ENCODE measurements at regions not wholly inside any gene's neighbourhood (a gene's known extent, or its start where the extent isn't known, plus 50 kb on each side); places are given as distances from the start of the nearest gene placed in this dataset.

- H3K4me3 ChIP-seq, result no peak overlapping the region
- DNase-seq (no peak), ATAC-seq (no peak)
- H3K4me1 ChIP-seq, result no peaks in the 10 kb centered on the region
- H3K27me3 ChIP-seq, result peaks cover 0 to 21% of the 10 kb centered on the region in 2 donors
- TF ChIP-seq, protein P1, sequence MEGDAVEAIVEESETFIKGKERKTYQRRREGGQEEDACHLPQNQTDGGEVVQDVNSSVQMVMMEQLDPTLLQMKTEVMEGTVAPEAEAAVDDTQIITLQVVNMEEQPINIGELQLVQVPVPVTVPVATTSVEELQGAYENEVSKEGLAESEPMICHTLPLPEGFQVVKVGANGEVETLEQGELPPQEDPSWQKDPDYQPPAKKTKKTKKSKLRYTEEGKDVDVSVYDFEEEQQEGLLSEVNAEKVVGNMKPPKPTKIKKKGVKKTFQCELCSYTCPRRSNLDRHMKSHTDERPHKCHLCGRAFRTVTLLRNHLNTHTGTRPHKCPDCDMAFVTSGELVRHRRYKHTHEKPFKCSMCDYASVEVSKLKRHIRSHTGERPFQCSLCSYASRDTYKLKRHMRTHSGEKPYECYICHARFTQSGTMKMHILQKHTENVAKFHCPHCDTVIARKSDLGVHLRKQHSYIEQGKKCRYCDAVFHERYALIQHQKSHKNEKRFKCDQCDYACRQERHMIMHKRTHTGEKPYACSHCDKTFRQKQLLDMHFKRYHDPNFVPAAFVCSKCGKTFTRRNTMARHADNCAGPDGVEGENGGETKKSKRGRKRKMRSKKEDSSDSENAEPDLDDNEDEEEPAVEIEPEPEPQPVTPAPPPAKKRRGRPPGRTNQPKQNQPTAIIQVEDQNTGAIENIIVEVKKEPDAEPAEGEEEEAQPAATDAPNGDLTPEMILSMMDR (IDR thresholded peaks at IDR 0.05), result no peak
- H3K9me3 ChIP-seq, result no peaks in the 10 kb centered on the region
- intact Hi-C loops (cut with DNase I), result no loop called here
- no peaks in the 10 kb centered on the region for H3K36me3 ChIP-seq
- H3K27ac ChIP-seq, result no peak overlapping the region
Measured at GRCh38 chr16:17951378-17951777, 385.2 kb downstream of the NPIPA8 start.

DNA sequence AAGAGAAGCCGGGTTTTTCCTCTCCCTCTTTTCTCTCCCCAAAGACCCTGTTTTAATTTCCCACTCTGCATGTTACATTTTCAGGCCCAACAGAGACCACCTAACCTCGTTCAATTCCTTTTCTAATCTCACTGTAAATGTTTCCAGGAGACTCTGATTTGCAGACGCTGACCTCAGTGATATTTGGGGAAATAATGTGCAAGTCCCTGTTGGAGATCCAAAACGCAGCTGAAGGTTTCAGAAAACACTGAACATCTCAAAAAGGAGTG lies 386.6 kb downstream of the NPIPA8 start:
- Histone ChIP-seq H3K4me3 (no peak overlapping the region), H3K4me1 (no peaks in the 10 kb centered on the region), H3K27ac (no peak overlapping the region), H3K9me3 (no peaks in the 10 kb centered on the region), H3K36me3 (no peaks in the 10 kb centered on the region), H3K27me3 (peaks cover 0 to 21% of the 10 kb centered on the region in 2 donors)
- DNase-seq (no peak), ATAC-seq (no peak)
- TF ChIP-seq, protein P1 (IDR thresholded peaks at IDR 0.05), result no peak
- intact Hi-C loops (cut with DNase I), result no loop called here

DNA sequence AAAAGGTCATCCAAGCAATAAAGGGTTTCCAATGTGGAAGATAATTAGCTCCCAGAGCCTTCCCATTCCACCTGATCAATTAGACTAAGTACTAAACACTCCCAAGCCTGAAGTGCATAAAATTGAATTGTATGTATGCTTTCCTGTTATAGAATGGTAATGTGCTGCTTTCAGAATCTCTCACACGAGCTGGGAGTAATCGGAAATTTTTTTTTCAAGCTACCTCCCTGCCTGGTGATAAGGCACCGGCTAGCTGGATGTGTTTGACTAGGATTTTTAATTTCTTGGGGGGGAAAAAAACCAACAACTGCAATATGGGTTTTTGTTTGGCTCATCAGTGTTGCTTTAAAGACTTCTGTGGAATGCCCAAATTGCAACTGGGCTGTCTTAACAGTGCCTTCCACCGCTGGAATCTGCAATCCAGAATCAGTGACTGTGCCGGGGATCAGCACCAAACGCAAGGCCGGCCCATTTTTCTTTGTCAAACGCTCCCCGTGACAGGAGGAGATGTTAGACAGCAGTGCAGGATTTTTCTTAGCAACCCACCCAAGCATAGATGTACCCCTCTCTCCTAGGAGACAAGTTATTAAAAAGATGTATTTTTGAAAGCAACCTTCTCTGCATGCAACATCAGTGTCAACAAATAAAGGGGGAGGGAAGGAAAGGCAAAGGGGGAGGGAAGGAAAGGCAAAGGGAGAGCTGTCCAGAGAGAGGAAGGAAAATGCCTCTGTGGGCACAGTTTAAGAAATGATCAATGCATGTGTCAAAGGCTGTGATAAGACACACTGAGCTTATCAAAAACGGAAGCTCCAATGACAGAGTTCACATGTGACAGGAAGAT lies 387.2 kb downstream of the NPIPA8 start:
- ATAC-seq, result no peak
- H3K36me3 ChIP-seq, result no peaks in the 10 kb centered on the region
- no peaks in the 10 kb centered on the region for H3K4me1 ChIP-seq
- no peak overlapping the region for H3K4me3 ChIP-seq
- no peak for DNase-seq
- TF ChIP-seq, protein P1 (IDR thresholded peaks at IDR 0.05), result no peak
- H3K27ac ChIP-seq, result no peak overlapping the region
- no peaks in the 10 kb centered on the region for H3K9me3 ChIP-seq
- peaks cover 0 to 21% of the 10 kb centered on the region in 2 donors for H3K27me3 ChIP-seq
- intact Hi-C loops (cut with DNase I), result no loop called here

DNA sequence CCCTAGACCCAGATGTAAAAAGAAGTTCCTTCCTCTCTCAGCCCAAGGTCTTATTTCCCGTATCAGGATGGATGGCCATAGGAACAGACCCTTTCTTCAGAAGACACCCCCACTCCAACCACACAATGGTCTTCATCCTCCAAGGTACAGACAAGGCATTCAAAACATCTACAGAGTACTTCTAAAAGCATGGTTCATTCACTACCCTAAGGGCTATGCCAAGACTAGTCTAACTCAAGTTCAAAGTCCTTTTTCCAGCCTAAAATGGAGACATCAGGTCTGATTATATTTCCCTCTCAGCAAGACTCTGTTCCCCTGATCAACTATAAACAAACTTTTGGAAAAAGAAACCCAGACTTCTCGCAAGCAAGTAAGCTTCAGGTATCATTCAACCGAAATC lies 388.9 kb downstream of the NPIPA8 start:
- Histone ChIP-seq H3K4me3 (no peak overlapping the region), H3K36me3 (no peaks in the 10 kb centered on the region), H3K9me3 (no peaks in the 10 kb centered on the region), H3K27ac (no peak overlapping the region), H3K27me3 (peaks cover 0 to 15% of the 10 kb centered on the region in 2 donors), H3K4me1 (no peaks in the 10 kb centered on the region)
- TF ChIP-seq, protein P1 (IDR thresholded peaks at IDR 0.05), result no peak
- DNase-seq (no peak), ATAC-seq (no peak)
- intact Hi-C loops (cut with DNase I), result no loop called here

DNA sequence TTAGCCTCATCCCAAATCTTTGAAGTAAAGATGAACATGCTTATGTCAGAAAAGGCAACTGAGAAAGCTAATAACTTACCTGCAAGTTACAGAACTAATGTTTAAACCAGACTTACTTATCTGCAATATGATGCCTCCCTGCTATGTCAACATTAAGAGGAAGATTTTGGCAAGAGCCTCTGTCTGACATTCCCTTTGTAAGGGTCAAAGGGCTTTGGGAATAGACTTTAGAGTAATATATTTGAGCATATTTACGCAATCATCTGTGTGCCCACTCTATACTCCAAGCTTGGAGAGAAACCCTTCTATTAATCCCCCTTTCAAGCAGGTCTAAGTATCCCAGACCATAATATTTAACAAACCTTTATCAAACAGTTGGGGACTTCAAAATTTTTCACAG lies 389.4 kb downstream of the NPIPA8 start:
- H3K27ac ChIP-seq, result no peak overlapping the region
- no peaks in the 10 kb centered on the region for H3K9me3 ChIP-seq
- TF ChIP-seq, protein P1 (IDR thresholded peaks at IDR 0.05), result no peak
- DNase-seq (no peak), ATAC-seq (no peak)
- intact Hi-C loops (cut with DNase I), result no loop called here
- H3K36me3 ChIP-seq, result no peaks in the 10 kb centered on the region
- H3K4me3 ChIP-seq, result no peak overlapping the region
- peaks cover 0 to 15% of the 10 kb centered on the region in 2 donors for H3K27me3 ChIP-seq
- H3K4me1 ChIP-seq, result no peaks in the 10 kb centered on the region

Data from left lung (tissue), 4 donors.